HG03460 (cell line): ENCODE measurements at regions not wholly inside any gene's neighbourhood (a gene's known extent, or its start where the extent isn't known, plus 50 kb on each side); places are given as distances from the start of the nearest gene placed in this dataset.
"Not testable (repeated sequence)": the region's sequence is repeated elsewhere in the genome, so short reads cannot be mapped to it uniquely, and the experiment has no call there.

ENCODE experiments used
- ATAC-seq: cut with Tn5 transposase; IDR thresholded peaks from one replicate; pipeline ENCODE4 v1.9.1; 2021; ENCODE audit not compliant: unreplicated experiment

DNA sequence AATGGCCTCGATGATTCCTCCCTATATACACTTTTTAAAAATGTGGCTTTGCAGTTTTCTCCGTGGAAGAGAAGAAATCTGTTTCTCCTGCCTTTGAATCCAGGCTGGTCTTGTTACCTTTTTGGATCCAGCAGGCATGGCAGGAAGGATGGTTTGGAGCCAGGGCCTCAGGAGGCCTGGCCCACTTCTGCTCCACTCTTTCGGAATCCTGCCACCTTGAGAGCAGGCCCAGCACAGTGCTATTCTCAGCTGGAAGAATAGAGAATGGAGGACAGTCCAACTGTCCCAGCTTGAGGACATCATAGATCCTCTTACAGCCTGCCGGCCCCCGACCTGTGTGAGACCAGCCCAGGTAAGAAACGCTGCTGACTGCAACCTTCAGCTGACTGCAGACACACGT is 421.5 kb downstream of the FUT8 start:
- no peak for ATAC-seq

DNA sequence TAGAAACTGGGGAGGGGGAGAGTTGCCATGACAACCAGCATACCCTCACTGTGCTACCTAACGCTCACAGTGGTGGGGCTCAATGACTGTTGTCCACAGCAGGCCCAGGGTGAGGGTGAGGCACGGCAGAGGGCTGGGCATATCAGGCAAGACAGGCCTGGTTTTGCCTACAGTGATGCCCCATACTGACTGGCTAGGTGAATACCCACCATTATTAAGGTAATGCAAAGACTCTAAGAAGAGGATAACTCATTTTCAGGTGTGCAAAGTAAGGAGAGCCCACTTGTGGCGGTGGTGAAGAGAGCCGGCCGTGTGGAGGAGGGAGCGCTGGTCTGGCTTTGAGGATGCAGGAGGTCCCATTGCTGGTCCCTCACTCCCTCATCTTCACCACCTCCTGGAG is 422.3 kb downstream of the FUT8 start:
- ATAC-seq: no peak

DNA sequence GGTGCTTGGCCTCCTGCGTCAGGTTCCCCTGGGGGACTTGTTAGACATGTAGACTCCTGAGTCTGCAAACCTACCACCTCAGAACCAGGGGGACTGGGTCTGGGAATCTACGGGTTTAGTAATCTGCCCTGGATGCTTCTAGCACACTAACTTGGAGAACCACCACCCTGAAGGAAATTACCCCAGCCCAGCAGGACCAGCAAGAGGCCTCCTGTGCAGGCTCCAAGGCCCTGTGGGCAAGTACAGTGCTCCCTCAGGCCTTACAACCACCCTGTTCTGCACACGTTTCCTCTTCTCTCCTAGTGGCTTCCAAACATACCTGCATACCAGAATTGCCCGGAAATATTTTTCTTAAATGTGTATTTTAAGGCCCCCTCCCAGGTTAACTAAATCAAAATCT is 423.0 kb downstream of the FUT8 start:
- no peak for ATAC-seq

DNA sequence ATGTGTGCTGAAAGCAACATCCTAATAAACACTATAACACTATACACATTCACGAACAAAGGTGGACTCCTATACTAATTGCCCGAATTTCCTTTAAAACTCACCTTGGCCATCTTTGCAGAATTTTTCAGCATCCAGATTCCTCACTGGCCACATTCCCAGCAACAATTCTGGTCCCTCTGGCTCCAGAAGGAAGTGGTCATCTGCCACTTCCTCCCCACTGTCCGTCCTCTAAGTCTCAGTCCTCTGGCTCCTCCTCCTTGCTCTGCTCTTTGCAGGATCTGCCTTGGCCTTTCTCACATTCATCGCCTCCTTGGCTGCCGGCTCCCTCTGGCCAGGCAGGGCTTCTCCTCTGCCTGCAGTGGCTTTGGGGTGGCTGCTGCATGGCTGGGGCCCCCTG is 426.0 kb downstream of the FUT8 start:
- ATAC-seq: no peak

- ATAC-seq: no peak
Measured at GRCh38 chr14:65840118-65840751, 427.7 kb downstream of the FUT8 start.

DNA sequence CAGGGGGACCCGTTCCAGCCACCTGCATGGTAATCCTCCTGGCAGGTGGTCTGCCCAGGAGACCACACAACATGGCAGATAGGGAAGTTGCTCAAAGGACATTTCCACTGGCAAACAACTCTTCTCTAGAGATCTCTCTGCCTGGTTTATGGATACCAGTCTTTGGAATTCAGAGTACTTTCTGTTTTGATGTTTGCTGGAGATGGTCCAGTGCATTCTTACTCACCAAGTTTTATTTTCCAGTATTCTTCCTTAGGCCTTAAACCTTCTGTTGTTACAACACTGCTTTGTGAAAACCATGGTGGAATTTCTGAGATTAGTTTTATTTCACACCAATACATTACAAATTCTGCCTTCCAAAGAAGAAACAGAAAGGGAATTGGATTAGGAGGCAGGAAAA is 428.3 kb downstream of the FUT8 start:
- ATAC-seq: no peak

DNA sequence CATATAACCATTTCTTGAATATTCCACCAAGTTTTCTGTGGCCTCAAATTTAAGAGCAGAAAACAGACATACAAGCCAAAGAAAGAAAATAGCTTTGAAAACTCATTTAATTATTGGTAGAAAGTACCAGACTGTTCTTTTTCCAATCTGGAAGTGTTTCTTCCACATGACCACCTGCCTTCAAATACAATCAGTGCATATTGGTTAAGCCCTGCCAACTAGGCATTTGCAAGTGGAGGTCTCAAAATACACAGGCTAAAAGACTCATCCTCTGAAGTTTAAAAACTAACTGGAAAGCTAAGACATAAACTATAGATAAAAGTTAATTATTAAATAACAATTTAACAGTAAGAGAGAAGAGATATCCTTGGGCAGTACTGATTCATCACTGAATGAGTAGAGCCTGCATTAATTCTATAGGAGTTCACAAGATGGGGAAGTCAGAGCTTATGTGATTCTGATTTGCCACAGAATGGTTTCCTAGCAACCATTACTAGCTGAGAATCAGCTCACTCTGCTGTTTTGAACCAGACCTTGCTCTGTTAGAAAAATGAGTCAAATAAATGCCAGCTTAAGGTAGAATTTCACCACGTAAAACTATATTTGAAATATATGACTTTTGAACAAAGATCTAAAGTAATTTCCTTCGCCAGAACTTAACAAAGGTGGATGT is 433.8 kb downstream of the FUT8 start:
- ATAC-seq: no peak

GRCh38 chr14:65847075-65847847 is 434.7 kb downstream of the FUT8 start:
- peak; percentile 81 for ATAC-seq

DNA sequence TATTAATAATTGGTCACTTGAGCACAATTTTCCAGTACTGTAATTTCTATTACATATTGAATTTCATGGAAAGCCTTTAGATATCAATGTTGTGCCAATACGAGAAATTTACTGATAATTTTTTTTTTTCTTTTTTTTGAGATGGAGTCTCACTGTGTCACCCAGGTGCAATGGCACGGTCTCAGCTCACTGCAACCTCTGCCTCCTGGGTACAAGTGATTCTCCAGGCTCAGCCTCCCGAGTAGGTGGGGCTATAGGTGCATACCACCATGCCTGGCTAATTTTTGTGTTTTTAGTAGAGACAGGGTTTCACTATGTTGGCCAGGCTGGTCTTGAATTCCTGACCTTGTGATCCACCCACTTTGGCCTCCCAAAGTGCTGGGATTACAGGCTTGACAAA is 435.4 kb downstream of the FUT8 start:
- ATAC-seq: not testable (repeated sequence)

GRCh38 chr14:65849091-65849490 is 436.6 kb downstream of the FUT8 start:
- no peak for ATAC-seq

DNA sequence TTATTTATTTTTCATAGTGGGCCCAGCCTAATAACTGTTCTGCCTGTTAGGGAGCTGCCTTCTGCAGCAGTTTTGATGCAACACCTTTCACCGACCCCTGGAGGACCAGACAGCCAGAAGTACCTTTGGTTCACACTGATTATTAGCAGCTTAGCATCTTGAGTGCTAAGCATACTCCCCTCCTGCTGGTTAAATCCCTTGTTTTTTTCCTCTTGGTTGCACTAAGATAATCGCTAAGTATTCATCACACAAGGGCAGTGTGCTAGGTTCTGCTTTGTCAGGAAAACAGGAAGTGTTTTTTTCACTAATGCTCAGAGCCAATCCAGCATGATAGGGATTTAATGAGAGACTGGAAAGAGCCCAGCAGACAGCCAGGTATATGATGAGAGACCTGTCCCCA is 437.0 kb downstream of the FUT8 start:
- ATAC-seq: no peak

GRCh38 chr14:65850429-65851135 is 438.1 kb downstream of the FUT8 start:
- no peak for ATAC-seq

- ATAC-seq: no peak
Measured at GRCh38 chr14:65852689-65853088, 440.2 kb downstream of the FUT8 start.

DNA sequence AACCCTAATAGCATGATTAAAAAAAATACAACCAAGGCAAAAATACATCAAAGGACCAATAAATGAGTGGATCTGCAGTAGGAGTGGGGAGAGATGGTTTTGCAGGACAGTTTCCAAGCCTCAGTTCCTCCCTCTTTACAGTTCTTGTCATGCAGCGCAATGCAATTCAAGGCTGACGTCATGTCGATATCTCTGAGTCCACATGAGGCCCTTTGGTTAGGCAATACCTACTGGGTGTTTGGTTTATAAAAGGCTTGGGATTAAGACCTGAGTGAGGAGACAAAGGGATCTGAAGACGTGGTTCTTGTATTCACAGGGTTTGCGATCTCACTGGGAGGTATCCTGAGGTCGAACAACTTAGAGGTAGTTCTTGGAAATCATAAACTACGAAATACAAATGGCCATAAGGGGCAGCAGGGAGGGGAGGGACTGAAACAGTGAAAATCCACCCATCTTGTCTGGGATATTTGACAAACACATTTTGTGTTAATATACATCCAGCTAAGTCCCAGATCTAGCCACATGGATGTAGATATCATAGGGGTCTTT is 441.0 kb downstream of the FUT8 start:
- ATAC-seq: no peak

DNA sequence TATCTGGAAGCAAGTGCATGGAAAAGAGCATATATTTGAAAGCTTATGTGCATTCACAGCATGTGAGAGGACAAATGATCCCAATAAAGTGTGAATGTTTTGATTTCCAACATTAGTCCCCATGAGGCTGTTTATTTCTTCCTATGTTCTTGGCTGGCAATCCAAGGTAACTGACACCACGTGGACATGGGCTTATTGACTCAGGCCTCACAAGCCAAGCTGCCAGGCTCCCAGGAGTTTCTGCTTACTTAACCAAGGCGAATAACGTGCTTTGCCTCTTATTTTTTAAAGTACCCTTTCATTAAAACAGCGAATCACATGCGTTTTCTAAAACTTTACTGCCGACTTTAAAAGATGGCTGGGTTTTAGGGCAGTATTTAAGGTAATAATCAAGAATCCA is 441.7 kb downstream of the FUT8 start:
- ATAC-seq: no peak

- ATAC-seq: no peak
Measured at GRCh38 chr14:65860956-65861611, 448.6 kb downstream of the FUT8 start.

- no peak for ATAC-seq
Measured at GRCh38 chr14:65864549-65864948, 452.0 kb downstream of the FUT8 start.

- no peak for ATAC-seq
Measured at GRCh38 chr14:65864984-65865383, 452.5 kb downstream of the FUT8 start.

DNA sequence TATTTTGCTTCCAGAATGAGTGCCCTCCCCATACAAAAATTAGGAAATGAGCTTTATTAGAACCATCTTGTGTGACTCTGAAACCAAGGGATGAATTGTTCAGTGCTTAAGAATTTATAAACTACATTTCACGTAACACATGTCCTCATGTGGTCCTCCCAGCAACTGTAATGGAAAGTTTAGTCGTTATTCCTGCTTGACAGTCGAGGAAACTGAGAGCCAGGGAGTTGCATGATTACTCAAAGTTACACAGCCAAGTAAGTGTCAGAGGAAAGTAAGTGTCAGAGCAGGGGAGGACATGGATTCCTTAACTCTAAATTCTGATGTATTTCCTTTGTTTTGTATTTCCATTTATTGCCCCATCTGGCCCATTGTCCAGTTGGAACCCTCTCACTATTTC is 453.9 kb downstream of the FUT8 start:
- no peak for ATAC-seq

- ATAC-seq: no peak
Measured at GRCh38 chr14:65866886-65867285, 454.4 kb downstream of the FUT8 start.

GRCh38 chr14:65867333-65867732 is 454.8 kb downstream of the FUT8 start:
- ATAC-seq: no peak
